Activated CD4-positive, alpha-beta memory T cell treated with anti-CD3 and anti-CD28 coated beads, Interleukin-2, amount 10 ng/mL, durations not matched to agents 7 days and 5 days (primary cell): ENCODE measurements at regions not wholly inside any gene's neighbourhood (a gene's known extent, or its start where the extent isn't known, plus 50 kb on each side); places are given as distances from the start of the nearest gene placed in this dataset.
A peak's percentile ranks its signal among the peaks of the same experiment; 100 is the strongest.

Experiments
- CTCF ChIA-PET: fragments of 350-600 bp; sonication (Branson Sonifier 250); formaldehyde crosslinking; loops from one replicate; lab custom pipeline; 2021; ENCODE audit warnings: antibody characterized with exemption, inconsistent platforms; lab: Charles Lee
- POLR2A ChIA-PET: fragments of 350-600 bp; sonication (Branson Sonifier 250); formaldehyde crosslinking; loops from one replicate; lab custom pipeline; 2021; ENCODE audit warnings: antibody characterized with exemption; lab: Charles Lee
- DNase-seq: peaks from one replicate; pipeline ENCODE4 v3.0.0-alpha.2; 2020
- H3K27ac Mint-ChIP-seq: one replicate; pipeline ENCODE4 v1.8.0; 2021; ENCODE audit warnings: mild to moderate bottlenecking, mixed read lengths
- H3K27me3 Mint-ChIP-seq: one replicate; pipeline ENCODE4 v1.8.0; 2021; ENCODE audit warnings: mixed read lengths
- H3K36me3 Mint-ChIP-seq: one replicate; pipeline ENCODE4 v1.8.0; 2021; ENCODE audit warnings: low read depth, mixed read lengths
- H3K4me1 Mint-ChIP-seq: one replicate; pipeline ENCODE4 v1.8.0; 2021; ENCODE audit warnings: mixed read lengths
- H3K4me3 Mint-ChIP-seq: one replicate; pipeline ENCODE4 v1.8.0; 2021; ENCODE audit warnings: mild to moderate bottlenecking, mixed read lengths
- H3K9me3 Mint-ChIP-seq: one replicate; pipeline ENCODE4 v1.8.0; 2021; ENCODE audit warnings: mixed read lengths

DNA sequence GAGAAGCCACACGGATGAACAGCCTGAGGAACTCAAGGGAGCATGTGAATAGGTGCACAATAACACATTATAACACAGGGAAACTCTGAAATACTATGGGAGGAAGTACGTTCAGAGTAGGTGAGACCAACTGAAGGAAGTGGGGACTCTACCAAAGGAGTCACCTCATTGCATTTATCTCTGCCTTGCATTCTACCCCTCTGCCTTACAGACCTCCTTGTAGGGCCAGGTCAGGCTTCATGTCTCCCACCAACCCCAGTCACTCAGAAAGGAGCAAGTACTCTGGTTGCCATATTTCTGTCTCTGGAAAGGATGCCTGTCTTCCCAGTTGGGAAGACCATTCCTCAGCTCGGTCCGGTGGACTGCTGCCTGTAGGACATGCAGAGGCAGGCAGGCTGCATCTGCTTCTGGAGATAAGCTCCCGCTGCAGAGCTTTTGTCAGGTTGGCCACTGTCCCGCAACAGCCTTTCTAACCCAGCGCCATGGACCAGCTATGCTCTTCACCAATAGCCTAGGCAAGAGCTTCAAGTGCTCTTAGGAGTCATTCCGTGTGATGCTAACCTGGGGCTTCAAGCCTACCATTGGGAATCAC is 51.6 kb upstream of the ASIP start:
- no peaks in the 10 kb centered on the region for H3K9me3 Mint-ChIP-seq
- no peak overlapping the region for H3K4me3 Mint-ChIP-seq
- ChIA-PET POLR2A (no interaction called here), CTCF (interaction anchor here (1.0 to 2.7 kb wide), 2 partner anchors 16 to 123 kb away, joined by 3 to 9 read pairs; no protein-coding TSS in a partner anchor)
- DNase-seq: no peak
- peaks cover 47% of the 10 kb centered on the region for H3K27me3 Mint-ChIP-seq
- peaks cover 5% of the 10 kb centered on the region for H3K4me1 Mint-ChIP-seq
- H3K36me3 Mint-ChIP-seq: no peaks in the 10 kb centered on the region
- H3K27ac Mint-ChIP-seq: no peak overlapping the region

DNA sequence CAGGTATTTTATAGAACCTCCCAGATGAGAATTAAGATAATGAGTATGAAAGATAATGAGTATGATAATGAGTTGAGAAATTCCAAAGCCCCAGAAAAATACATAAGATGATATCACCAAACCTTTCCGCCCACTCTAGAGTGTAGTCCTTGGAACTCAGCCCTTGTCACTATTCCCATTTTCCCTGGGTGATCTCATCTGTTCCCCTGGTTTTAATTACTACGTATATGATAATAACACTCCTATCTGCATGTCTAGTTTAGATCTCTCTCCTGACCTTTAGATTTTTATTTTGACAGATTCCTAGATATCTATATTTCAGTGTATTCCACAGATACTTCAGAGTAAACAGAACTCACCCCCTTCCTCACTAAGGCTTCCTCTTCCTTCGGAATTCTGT is 51.0 kb upstream of the ASIP start:
- H3K9me3 Mint-ChIP-seq: no peaks in the 10 kb centered on the region
- H3K4me3 Mint-ChIP-seq: no peak overlapping the region
- CTCF ChIA-PET: interaction anchor here (0.6 to 2.7 kb wide), 8 partner anchors 10 to 580 kb away, joined by 3 to 9 read pairs (median 4); partner anchors contain the start of gene DYNLRB1
- H3K27me3 Mint-ChIP-seq: peaks cover 45% of the 10 kb centered on the region
- POLR2A ChIA-PET: no interaction called here
- peaks cover 11% of the 10 kb centered on the region for H3K4me1 Mint-ChIP-seq
- H3K27ac Mint-ChIP-seq: no peak overlapping the region
- H3K36me3 Mint-ChIP-seq: no peaks in the 10 kb centered on the region
- no peak for DNase-seq

DNA sequence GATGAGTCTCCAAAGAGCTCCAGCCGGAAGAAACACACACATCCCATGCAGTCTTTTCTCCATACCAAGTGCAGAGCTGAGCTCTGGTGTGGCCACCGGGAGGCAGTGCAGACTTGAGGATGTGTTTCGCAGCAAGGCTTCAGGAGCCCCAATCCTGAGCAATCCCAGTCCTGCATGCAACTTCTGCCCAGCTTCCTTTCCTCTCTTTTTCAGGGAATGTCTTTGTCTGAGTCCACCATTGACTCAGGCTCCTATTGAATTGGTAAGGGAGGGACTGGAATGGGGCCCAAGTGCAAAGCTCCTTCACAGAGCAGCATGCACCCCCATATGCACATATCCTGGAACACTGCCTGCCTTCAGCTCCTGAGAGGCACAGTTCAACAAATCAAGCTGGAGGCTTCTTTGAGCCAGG is 50.5 kb upstream of the ASIP start:
- peak; percentile 31 for DNase-seq
- no peak overlapping the region for H3K27ac Mint-ChIP-seq
- H3K27me3 Mint-ChIP-seq: peaks cover 43% of the 10 kb centered on the region
- H3K36me3 Mint-ChIP-seq: no peaks in the 10 kb centered on the region
- ChIA-PET CTCF (interaction anchor here (0.6 to 2.7 kb wide), 7 partner anchors 10 to 579 kb away, joined by 3 to 9 read pairs (median 4); partner anchors contain the start of gene DYNLRB1), POLR2A (no interaction called here)
- no peak overlapping the region for H3K4me3 Mint-ChIP-seq
- H3K9me3 Mint-ChIP-seq: no peaks in the 10 kb centered on the region
- peaks cover 11% of the 10 kb centered on the region for H3K4me1 Mint-ChIP-seq
